Body of pancreas (tissue), 4 donors: ENCODE measurements at regions not wholly inside any gene's neighbourhood (a gene's known extent, or its start where the extent isn't known, plus 50 kb on each side); places are given as distances from the start of the nearest gene placed in this dataset.

Experiments
- POLR2A ChIP-seq, 3 donors: fragments of 450-650 bp; IDR thresholded peaks; one replicate each; pipeline ENCODE4 v1.6.1; 2016; ENCODE audit warnings: antibody characterized with exemption in 3 of 3, mild to moderate bottlenecking in 2 of 3
- TF ChIP-seq, protein P1 (sequence below), 7 experiments: fragments of 450-650 bp in 4 of 7; fragments of 200-600 bp in 3 of 7; sonication (generic) in 3 of 7; IDR thresholded peaks; one replicate each; pipeline ENCODE4 v1.5.1; 2016 to 2019; ENCODE audit warnings: antibody characterized with exemption in 7 of 7

DNA sequence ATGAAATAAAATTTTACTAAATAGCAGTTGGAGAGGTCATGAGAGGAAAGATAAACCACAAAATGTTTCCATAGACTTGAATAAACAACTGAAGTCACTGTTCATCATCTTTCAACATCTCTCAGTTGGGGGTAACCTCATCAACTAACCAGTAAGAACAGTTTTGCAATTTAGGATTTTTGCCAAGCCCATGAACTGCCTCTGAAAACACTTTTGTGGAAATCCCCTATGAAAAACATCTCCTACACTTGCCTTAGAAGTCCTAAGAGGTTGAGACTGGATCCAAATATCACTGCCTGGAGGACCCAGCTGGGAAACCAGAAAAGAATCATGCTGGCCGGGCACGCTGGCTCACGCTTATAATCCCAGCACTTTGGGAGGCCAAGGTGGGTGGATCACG is 273.1 kb downstream of the C12orf50 start:
- TF ChIP-seq, protein P1, sequence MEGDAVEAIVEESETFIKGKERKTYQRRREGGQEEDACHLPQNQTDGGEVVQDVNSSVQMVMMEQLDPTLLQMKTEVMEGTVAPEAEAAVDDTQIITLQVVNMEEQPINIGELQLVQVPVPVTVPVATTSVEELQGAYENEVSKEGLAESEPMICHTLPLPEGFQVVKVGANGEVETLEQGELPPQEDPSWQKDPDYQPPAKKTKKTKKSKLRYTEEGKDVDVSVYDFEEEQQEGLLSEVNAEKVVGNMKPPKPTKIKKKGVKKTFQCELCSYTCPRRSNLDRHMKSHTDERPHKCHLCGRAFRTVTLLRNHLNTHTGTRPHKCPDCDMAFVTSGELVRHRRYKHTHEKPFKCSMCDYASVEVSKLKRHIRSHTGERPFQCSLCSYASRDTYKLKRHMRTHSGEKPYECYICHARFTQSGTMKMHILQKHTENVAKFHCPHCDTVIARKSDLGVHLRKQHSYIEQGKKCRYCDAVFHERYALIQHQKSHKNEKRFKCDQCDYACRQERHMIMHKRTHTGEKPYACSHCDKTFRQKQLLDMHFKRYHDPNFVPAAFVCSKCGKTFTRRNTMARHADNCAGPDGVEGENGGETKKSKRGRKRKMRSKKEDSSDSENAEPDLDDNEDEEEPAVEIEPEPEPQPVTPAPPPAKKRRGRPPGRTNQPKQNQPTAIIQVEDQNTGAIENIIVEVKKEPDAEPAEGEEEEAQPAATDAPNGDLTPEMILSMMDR (IDR thresholded peaks at IDR 0.05), result no peak
- no peak for TF ChIP-seq POLR2A (IDR thresholded peaks at IDR 0.05)
